PC-3 (cell line): ENCODE measurements at regions not wholly inside any gene's neighbourhood (a gene's known extent, or its start where the extent isn't known, plus 50 kb on each side); places are given as distances from the start of the nearest gene placed in this dataset.

ENCODE experiments used
- CTCF ChIP-seq: fragments of 300-600 bp; sonication (generic); conservative IDR thresholded peaks from 2 replicates; pipeline ENCODE4 v1.5.1; 2017; ENCODE audit warnings: antibody characterized with exemption, low read depth, mild to moderate bottlenecking, low read length
- EZH2phosphoT487 ChIP-seq: fragments of 300-600 bp; sonication (generic); IDR thresholded peaks from 2 replicates; pipeline ENCODE4 v1.6.1; 2018; ENCODE audit warnings: mild to moderate bottlenecking, antibody characterized with exemption, low read length, borderline replicate concordance

- TF ChIP-seq CTCF: no peak
- no peak for TF ChIP-seq EZH2phosphoT487
These were observed 78.7 kb upstream of the PDK4 start for GRCh38 chr7:95675016-95675415.
